ENCODE measurements at regions not wholly inside any gene's neighbourhood (a gene's known extent, or its start where the extent isn't known, plus 50 kb on each side); places are given as distances from the start of the nearest gene placed in this dataset.

DNA sequence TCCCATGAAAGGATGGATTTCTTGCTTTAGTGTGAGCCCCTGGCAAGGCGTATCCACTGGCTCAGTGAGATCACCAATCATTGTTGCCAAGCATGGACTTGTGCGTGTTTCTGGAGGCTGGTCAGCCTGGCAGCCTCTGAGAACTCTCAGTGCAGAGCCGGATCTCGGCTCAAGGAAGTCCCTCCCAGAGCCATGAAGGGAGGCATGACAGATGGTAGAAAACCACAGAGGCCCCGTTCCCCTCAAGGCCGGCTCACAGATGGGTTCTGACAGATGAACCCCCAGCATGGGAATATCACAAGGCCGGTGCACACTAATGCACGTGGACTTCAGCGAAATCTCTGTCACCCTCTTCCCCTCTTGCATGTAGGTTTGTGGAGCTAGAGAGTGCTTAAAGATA lies 290.5 kb downstream of the AJAP1 start:
- Histone ChIP-seq H3K27ac (peak overlapping the region; percentile 28 to 78), H3K4me3 (no peak overlapping the region)
- no peak for DNase-seq (ENCODE audit: low spot score)
- TF ChIP-seq, protein P1, sequence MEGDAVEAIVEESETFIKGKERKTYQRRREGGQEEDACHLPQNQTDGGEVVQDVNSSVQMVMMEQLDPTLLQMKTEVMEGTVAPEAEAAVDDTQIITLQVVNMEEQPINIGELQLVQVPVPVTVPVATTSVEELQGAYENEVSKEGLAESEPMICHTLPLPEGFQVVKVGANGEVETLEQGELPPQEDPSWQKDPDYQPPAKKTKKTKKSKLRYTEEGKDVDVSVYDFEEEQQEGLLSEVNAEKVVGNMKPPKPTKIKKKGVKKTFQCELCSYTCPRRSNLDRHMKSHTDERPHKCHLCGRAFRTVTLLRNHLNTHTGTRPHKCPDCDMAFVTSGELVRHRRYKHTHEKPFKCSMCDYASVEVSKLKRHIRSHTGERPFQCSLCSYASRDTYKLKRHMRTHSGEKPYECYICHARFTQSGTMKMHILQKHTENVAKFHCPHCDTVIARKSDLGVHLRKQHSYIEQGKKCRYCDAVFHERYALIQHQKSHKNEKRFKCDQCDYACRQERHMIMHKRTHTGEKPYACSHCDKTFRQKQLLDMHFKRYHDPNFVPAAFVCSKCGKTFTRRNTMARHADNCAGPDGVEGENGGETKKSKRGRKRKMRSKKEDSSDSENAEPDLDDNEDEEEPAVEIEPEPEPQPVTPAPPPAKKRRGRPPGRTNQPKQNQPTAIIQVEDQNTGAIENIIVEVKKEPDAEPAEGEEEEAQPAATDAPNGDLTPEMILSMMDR (IDR thresholded peaks at IDR 0.05), result no peak

DNA sequence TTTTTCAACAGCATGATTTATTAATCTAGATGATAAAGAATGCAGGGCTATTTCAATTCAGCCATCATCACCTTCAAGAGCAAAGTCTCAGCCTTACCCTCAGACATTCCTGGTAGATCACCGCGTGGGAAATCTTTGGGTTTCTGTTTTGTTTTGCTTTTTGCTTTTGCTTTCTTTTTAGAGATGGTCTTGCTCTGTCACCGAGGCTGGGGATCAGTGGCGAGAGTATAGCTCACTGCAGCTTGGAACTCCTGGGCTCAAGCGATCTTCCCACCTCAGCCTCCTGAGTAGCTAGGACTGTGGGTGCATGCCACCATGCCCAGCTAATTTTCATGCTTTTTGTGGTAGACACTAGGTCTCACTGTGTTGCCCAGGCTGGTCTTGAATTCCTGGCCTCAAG lies 289.7 kb downstream of the AJAP1 start:
- DNase-seq (ENCODE audit: low spot score), result no peak
- TF ChIP-seq, protein P1 (IDR thresholded peaks at IDR 0.05), result no peak
- peak overlapping the region; percentile 28 to 78 for H3K27ac ChIP-seq
- no peak overlapping the region for H3K4me3 ChIP-seq

DNA sequence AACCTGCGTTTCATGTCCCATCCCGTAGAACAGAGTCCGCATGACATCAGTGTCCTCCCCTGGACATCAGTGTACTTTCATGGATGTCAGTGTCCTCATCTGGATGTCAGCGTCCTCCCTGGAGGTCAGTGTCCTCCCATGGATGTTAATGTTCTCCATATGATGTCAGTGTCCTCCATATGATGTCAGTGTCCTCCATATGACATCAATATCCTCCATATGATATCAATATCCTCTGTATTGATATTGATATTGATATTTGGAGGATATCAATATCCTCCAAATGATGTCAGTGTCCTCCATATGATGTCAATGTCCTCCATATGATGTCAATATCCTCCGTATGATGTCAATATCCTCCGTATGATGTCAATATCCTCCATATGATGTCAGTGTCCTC lies 284.9 kb downstream of the AJAP1 start:
- DNase-seq (ENCODE audit: low spot score), result no peak
- TF ChIP-seq, protein P1 (IDR thresholded peaks at IDR 0.05), result no peak
- Histone ChIP-seq H3K4me3 (no peak overlapping the region), H3K27ac (no peak overlapping the region)

DNA sequence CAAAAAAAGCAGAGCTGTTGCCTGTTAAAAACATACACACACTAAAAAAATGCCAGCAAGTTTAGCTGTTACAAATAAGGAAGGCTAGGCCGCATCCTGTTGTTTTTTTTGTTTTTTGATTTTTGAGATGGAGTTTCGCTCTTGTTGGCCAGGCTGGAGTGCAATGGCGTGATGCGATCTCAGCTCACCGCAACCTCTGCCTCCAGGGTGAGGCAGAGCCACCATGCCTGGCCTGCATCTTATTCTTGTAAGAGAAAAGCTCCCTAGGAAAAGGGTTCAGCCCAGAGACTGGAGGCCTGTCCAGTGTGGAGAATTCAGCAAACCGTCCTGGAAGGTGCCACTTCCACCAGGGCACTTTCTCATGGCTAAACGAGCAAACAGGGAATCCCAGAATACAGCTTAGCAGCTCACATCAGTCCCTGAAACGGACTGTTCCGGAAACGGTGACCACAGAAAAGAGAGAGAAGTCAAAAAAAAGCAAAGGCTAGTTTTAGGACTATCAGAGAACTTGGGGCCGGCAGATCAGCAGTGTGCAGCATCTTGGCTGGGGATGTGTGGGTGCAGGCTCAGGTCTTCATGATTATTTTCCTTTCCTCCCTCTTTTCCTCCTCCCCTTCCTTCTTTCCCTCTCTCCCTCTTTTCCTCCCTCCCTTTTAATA lies 283.6 kb downstream of the AJAP1 start:
- Histone ChIP-seq H3K4me3 (no peak overlapping the region), H3K27ac (no peak overlapping the region)
- DNase-seq (ENCODE audit: low spot score), result no peak
- TF ChIP-seq, protein P1 (IDR thresholded peaks at IDR 0.05), result no peak

DNA sequence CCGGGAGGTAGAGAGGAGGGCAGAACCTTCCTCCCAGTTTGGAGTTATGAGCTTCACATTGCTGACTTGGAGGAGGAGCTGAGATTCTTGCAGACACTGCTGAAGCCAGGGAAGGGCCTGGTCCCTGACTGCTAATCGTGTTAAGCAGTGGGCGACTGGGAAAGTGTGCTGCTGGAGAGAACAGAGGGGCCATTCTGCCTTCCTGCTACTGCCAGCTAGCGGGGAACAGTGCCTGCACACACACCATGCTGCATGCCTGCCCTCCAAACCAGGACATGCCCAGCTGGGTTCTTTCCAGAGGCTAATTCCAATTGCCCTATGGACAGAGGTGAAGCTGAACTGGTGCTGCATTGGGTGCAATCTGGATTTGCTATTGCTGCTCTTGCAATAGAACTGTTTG lies 281.4 kb downstream of the AJAP1 start:
- H3K27ac ChIP-seq, result peak overlapping the region in 1 of 2 donors; percentile 23
- DNase-seq (ENCODE audit: low spot score), result no peak
- TF ChIP-seq, protein P1 (IDR thresholded peaks at IDR 0.05), result no peak
- no peak overlapping the region for H3K4me3 ChIP-seq

DNA sequence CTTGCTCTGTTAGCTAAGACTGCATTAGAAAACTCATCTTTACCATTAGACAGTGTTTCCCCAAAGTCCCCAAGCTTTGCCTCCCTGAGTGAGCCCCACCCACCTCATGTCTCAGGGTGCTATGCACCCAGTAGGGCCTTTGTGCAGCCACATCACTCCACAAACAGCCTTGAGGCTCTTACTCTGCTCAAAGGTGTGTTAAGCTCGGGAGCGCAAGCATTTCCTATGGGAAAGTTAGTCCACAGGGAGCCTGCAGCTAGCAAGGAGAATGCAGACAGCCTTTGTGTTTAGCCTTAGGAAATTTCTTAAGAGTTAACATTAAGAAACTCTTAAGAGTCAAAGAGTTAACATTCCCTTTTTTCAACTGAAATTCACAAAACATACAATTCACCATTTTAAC lies 278.8 kb downstream of the AJAP1 start:
- TF ChIP-seq, protein P1 (IDR thresholded peaks at IDR 0.05), result no peak
- Histone ChIP-seq H3K27ac (no peak overlapping the region), H3K4me3 (no peak overlapping the region)
- DNase-seq (ENCODE audit: low spot score), result no peak

DNA sequence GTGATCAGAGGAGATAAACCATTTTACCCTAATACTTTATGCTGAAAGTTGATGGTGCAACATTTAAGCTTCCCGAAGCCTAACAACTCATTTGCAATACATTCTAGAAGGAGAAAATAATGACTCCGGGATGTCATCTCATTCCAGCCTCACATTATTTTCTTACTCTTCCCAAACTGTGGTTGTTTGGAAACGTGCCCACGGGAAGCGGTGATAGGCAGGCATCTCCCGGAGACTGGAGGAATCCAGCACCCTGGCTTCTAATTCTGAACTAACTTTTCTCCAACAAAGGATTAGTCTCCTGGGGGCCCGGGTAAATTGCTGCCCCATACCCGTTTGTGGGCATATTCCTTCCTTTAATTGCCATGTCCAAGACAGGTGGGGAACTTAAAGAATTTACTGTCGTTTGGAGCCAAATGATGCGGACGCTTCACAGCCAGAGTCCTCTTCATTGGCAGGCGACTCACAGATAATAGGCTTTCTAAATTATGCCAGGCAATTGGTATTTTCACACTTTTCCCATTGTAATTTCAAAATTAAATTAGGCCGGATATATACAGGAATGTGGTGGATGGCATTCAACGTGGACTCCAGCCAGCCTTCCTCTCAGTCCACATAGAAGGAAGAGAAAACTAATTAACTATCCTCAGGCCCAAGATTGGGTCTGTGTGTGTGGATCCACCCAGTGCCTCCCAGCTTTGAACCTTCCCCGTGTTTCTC lies 278.1 kb downstream of the AJAP1 start:
- DNase-seq (ENCODE audit: low spot score), result no peak
- H3K4me3 ChIP-seq, result no peak overlapping the region
- TF ChIP-seq, protein P1 (IDR thresholded peaks at IDR 0.05), result no peak
- no peak overlapping the region for H3K27ac ChIP-seq
